Activated CD4-positive, alpha-beta T cell treated with anti-CD3 and anti-CD28 coated beads for 4 hours (primary cell): ENCODE measurements at regions not wholly inside any gene's neighbourhood (a gene's known extent, or its start where the extent isn't known, plus 50 kb on each side); places are given as distances from the start of the nearest gene placed in this dataset.

Experiments used
- DNase-seq, 2 donors: peaks; one replicate each; pipeline ENCODE4 v3.0.0-alpha.2; 2020

DNA sequence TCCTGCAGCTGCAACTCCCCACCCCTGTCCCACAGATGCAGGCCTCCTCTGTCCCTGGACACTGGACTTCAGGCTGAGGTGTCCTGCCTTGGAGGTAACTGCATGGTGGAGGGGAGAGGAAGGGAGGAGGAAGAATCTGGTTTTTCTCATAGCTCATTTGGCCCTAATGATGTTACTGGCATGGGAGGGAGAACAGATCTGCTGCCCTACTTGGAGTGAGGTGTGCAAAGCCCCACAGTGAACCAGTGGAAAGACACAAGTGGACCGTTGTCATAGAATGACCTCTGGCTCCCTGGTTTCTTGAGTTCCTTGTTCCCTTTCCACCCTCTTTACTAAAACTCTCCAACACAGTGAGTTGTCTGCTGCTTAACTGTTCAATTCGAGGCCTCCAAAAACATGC, 215.9 kb downstream of the BARX2 start:
- DNase-seq: no peak

DNA sequence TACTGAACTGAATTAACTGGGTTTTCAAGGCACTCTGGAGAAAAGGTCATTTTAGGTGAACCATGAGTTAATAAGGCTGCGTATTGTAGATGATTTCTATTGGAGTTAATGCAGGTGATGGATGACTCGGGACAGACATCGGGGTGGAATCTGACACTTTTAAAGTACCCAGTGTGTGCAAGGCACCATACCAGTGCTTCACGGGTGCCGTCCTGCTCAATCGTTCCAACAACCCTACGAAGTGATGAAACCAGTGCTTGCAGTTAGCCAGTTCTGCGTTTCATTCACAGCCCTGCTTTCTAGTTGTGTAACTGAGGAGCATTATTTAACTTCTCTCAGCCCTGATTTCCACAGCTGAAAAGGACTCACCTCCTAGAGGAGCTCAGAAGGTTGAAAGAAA, 216.5 kb downstream of the BARX2 start:
- no peak for DNase-seq

DNA sequence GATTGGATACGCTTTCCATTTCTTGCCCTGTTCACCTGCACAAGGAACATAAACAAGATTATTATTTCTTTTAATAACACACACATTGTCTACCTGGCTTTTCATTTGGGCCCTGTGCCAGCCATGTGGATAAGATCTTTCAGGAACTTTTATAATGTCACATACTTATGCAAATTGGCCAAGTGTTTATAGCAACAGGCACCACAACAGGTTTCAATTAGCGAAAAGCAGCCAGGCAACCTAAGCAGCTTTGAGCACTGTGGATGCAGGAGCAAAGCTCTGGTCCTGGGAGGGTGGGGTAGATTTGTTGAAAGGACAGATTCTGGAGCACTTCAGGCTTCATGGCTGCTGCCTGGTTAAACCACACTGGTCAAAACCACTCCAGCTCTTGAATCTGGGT, 217.4 kb downstream of the BARX2 start:
- no peak for DNase-seq

DNA sequence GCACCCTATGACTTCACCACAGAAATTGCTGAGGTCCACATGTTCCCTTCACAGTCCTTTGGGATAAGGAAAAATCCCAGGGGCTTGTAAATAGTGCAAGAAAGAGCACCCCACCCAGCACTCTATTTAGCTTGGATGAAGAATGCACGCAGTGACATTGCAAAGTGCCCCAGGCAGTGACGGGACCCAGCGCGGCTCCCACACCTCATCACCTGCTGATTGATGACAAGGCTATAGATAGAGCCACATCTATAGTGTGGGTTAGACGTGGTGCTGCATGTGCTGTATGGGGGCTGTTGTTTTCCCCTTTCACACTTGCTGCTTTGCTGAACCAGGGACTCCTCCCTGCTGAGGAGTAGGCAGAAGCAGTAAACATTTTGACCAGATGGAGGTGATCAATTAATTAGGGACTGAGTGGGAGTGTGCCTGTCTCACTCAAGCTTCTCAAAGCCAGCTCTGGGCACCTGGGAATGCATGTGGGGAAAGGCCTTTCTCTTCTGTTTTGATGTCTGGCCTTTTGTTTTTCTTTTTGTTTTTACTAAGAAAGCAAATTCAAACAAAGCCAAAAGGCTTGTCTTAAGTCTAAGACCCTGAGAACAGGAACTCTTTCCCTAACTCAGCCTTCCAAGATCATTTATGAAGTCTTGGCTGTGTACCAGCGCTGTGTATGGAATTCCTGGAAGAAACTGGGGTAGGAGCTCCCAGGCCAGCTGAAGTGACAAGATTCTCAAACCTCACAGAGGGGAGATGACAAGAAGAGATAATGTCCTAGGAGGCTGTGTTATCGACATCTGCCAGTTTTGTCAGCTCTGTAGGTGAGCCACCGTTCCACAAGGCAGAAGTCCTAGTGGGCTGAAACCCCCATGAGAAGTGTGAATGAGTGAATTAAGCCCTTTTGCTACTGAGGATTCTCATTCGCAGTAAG, 219.7 kb downstream of the BARX2 start:
- DNase-seq: no peak

DNA sequence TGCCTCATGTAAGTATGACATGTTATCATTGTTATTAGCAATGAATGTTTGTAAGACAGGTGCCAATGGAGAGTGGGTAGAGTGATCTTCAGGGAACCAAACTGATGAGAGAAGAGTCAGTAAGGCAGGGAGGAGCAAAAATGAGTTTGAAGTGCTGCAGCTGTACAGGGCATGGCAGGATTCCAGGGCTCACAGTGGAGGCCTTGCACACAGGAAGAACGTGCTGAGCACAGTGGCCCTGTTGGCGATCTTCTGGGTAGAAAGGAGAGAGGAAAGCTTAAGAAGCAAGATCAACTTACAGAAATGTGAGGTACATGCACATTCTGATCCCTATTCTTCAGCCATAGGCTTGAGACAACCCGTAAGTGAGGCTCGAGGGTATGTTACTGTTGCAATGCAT, 219.3 kb upstream of the TMEM45B start:
- no peak for DNase-seq

DNA sequence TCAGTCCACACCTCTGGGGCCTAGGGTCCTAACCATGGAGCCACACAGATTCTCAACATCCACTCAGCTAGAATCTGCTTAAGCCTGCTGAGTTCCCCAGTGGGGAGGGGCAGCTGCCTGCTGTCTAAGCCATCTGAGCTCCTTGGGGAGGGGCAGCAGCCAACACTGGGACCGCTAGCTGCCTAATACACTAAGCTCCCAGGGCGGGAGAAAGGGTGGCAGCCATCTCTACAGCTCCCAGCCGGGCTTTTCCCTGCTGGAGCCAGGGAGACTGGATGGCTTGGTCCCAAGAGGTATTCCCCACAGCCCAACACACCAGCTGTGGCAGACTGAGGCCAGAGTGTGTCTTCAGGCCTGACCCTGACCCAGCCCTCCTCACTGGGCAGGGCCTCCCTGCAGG, 217.3 kb upstream of the TMEM45B start:
- DNase-seq: no peak

DNA sequence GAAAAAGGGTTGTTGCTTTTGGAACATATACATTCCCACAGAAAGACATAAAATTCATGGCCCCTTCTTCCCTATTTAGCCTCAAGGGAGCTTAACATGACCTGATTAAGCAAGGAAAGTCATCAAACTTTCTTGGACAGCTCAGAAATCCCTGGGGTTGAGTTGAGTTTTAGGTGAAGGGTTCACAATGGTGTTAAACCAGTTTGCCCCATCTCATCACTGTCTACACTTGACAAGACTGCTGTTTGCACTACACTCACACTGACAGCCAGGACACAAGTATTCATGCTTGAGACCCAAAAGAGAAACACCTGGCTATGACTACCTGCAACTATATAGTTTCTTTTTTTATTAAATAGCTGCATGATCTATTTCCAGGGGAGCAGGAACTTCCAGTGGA, 209.8 kb upstream of the TMEM45B start:
- DNase-seq: no peak

DNA sequence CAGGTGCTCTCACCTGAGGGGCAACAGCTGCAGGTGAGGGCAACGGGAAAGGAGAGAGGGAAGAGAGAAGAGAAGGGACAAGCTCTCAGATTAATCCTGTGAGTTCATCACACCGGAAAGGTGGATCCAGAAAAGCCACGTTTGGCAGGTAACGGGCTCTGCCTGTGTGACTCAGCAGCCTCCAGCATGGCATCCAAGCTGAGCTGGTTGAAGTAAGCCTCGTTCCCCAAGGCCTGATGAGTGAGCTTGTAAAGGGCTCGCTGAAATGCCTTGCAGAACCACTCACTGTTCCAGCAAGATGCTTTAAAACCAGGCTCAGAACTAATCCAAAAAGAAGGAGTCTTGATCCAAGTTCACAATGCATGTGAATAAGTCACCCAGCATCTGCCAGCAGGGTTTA, 206.9 kb upstream of the TMEM45B start:
- no peak for DNase-seq

DNA sequence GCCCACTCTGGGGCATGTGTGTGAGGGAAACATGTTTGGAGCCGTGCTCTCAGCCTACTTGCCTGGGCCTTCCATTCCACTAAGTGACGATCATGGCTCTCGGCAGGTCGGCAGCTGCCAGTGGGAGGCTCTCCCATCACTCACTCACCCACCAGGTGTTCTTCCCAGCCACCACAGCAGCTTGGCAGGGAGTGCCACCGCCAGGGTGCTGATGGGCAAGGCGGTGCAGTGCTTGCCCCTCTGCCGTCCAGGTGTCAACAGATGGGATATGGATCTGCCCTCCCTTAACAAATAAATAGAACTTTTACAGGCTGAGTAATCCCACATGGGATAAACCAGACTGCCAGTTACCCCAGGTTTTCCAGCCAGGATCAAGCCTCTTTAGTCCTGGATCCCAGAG, 205.5 kb upstream of the TMEM45B start:
- DNase-seq: no peak

DNA sequence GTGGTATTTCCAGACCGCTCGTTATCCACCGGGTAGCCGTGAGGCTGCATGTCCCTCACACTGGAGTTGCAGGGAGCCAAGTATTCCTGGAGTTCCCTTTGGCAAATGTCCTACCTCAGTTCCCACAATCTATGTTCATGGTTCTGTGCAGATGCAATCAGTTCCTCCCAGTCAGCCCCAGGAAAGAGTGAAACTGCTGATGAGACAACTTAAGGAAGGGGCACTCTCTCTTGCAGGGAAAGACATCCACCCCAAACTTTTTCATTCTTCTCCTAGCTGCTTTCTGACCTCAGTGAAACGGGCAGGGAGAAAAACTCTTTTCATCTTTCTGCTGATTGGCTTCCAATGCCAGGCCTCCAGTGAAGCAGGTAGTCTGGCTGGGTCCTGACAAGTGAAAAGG, 205.1 kb upstream of the TMEM45B start:
- DNase-seq: no peak

DNA sequence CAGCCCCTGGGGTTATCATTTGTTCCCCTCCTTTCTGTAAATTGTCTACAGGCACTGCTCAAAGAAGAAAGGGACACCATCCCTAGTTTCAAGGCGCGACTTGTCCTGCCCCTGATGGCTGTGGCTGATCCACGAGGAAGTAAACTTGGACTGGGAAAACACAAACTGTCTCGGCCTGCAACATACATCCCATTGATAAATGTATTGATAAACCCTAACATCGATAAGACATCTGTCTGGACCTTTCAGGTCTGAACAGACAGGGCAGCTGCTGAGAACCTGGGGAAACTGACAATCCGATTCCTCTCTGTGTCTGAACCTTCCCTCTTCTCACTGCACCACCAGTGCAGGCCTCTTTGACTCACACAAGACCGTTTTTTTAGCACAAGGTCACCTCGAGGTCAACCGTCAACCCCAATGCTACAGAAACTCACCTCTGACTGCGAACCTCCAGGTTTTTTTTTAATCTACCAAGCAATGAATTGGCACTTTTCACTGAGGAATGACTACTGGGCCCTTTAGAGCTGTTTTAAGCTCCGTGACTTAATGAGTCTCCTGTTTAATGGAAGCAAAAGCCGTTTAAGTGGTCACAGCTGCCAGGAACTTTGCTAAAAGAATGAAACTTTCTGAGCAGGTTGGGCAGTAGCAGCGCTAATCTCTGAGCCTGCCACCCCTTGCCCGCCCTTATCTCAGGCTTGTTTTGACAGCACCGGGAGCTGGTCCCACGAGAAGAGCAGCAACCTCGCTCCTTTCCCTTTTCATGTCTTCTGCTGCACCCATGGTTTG, 203.8 kb upstream of the TMEM45B start:
- DNase-seq: no peak

DNA sequence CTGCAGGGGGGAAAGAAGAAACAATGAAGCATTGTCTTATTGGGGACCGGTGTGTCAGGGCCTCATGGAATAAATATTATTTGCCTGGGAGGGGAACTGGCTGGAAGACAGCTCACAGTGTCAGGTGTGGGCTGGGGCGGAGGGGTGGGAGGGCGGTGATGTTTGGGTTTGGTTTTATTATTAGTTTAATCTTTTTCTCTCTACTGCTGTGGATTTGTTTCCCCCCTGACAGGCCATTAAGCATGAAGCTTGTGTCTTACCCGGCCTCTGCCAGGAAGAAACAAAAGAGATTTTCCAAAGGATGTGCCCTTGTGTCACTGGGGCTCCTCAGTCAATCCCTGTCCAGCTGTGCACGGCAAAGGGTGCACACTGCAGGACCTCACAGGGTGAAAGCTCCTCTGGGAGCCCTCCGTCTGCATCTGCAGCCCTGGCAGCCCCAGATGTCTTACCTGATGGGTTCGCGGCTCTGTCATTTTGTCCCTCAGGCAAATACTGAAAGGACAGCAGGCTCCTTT, 203.1 kb upstream of the TMEM45B start:
- DNase-seq: no peak

DNA sequence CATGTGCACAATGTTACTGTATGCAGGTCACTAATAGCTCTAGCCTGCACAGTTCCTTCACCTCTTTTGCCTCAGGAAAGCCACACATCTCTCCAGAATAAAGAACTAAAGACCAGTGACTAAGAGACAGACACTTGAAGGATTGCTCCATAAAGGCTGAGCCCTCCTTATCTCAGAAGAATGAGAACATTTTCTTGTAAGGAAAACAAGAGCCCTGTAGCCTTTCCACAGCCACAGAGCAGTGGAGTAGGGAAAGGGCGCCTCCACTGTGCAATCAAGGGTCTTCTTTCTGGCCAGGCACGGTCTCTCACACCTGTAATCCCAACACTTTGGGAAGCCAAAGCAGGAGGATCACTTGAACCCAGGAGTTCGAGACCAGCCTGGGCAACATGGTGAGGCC, 202.6 kb upstream of the TMEM45B start:
- no peak for DNase-seq

DNA sequence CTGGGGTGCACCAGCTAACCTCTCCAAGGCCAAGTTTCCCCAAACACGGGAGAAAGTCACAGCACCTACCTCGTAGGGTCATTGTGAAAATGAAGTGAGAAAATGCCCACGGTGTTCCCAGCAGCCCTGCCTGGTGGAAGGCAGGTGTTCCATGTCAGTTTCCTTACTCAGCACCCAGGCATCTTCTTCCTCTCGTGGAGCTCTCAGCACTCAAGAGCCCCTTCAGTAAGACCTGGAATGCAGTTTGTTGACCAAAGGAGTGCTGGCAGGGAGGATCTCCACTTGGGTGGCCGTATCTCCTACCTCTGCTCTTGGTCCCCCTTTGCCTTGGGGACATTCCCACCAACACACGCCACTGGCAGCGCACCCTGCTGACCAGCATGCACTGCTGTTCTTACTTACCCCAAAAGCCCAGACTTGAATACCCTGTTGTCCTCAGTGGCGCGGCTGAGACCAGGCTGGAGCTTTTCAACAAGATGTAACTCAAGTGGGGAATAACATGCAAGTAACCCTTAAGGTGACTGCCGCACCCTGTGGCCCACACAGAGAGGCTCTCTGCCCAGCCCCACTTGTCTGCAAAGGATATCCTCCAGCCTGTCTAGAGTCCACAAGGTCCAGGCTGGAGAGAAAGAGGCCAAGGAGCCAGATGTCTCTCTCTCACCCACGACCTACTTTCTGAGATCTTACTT, 201.2 kb upstream of the TMEM45B start:
- no peak for DNase-seq

DNA sequence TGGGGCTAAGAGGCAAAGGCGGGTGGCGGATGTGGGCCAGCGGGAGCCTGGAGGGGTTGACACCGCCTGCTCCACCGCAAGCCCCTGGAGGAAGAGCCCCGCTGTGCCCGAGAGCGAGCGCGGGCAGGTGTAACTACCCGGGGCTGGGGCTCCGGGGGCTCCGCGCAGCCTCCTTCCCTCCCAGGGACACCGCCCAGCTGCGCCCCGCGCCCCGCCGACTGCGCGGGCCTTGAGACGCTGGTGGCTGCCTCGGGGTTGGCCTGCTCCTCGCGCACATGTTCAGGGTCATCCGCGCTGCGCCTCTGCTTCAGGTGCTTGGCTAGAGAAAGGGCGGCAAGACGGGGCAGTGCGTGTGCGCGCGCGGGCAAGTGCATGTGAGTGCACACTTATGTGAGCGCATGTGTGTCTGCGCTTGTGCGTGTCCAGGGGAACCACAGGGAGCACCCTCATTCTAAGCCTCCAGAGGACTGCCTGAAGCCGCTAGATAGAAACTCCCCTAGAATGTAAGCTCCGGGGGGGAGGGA, 197.5 kb upstream of the TMEM45B start:
- DNase-seq: no peak

DNA sequence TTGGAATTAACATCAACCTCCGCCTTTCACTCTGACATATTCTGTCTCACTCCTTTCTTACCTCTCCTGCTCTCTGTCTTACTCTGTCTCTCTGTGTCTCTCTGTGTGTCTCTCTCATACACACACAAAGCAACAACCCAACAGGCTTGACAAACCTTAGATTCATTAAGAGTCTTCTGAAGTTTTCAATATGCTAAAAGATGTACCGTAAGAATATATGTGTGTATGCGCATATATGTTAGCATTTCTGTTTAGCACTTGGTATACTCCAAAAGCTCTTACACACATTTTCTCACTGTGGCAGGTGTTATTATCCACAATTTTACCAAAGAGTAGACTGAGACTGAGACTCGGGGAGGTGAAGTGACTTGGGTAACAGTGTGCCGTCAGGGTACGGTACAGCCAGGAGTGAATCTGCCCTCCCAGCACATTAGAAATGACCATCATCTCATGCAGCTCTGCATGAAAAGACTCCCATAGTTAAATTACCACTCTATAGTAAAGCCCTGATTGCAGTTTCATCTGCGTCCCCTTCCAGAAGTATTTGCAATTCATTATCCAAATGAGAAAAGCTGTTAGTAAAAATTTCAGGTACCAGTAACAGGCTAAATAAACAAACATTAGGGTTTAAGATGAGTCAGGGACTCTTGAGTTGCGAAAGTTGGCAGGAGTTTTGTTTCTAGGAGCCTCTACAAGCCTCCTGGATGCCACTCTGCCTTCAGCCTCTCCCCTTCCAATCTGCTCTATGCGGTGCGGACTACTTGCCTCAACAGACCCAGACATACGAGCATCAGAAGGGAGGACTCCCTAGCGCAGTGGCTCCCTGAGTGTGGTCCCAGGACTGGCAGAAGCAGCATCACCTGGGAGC, 195.2 kb upstream of the TMEM45B start:
- DNase-seq: no peak

DNA sequence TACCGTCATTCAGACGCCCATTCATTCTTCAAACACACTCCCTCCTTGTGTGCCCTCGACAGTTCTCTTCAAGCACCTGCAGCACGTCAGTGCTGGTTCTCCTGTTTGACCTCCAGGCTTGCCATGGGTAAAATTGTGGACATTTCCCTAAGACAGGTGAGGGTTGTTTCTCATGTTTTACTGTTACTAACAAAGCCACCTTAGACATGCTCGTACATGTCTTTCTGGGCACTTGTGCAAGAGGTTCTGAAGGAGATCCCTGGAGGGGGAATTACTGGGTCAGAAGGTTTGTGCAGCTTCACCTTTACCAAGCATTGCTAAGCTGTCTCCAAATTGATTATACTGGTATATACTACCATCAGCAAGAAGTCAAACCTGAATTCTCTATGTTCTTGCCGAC, 189.7 kb upstream of the TMEM45B start:
- no peak for DNase-seq

DNA sequence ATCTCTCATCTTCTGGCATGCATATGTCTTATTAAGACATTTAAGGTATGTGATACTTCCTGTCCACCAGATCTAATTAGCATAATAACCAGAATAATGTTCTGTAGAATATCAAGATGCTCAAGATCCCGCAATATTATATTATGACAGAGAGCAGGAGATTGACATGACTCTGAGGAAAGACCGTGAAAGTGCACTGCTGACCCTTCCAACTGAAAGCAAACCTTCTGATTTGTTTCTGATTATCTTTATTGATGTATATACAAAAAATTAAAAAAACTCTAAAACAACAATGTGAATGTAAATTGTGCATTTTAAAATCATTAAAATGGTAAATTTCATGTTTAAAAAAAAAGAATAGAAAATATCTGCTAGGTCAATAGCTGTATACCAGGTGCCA, 184.4 kb upstream of the TMEM45B start:
- no peak for DNase-seq

DNA sequence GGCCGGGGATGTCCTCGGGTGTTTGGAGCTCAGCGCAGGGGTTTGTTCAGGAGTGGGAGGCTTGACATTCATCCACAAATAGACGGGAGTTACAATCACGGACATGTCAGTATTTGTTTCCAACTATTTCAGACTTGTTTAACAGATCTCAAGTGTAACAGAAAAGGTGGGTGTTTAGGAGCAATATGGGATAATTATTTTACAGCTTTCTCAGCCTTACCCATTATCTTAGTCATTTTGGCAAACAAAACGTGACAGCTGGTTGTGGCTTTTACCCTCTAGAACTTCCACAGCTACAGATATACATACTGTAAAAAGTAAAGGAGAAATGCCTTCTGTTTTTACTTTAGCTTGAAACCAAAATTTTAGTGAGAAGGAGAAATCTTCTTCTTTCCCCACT, 178.7 kb upstream of the TMEM45B start:
- DNase-seq: no peak

DNA sequence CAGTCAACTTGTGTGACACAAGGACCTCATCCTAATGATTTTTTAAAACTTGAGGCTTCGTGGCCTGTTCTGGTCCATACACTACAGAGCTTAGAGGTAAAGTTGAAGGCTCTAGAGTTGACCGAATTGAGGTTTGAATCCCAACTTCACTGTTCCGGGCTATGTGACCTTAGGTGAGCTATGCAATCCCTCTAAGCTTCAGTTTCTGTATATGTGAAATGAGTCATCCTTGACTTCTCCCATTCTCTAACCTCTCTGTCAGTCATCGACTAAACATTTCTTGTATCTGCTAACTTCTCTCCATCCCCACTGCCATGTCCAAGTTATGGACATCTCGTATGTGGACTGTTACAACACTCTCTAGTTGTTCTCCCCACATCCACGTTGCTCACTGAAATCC, 178.2 kb upstream of the TMEM45B start:
- DNase-seq: no peak

DNA sequence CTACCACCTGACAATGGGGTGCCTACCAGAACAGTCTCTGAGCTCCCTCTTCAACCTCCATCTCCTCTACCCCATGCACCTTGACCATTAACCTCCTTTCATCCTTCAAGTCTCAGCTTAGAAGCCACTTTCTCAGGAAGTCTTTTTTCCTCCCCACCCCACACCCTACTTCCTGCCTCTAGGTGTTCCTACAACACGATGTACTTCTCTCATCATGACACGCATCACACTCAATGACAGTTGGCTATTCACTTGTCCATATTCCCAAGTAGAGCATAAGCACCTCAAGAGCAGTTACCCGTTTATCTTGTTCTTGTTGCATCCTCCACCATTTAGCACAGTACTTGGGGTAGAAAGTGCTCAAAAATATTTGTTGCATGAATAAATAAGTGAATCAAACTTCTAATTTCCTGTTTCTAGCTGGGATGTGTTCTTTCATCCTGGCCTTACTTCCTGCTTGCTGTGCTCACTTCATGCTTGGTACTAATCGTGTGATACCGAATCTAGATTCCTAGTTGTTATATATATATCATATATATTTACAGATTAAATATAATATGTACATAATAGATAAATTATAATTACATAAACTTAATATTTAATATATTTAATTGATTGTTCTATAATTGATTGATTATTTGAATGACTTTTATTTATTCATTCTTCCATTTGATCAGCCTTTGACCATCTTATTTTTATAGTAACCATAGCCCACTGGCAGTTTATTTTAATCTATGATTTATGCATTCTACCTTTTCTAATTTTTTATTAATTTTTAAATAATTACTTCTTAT, 177.5 kb upstream of the TMEM45B start:
- no peak for DNase-seq
